IMR-90 (cell line): ENCODE measurements at regions not wholly inside any gene's neighbourhood (a gene's known extent, or its start where the extent isn't known, plus 50 kb on each side); places are given as distances from the start of the nearest gene placed in this dataset.

ENCODE experiments used
- BHLHE40 ChIP-seq: fragments of 150-350 bp; IDR thresholded peaks from 2 replicates; pipeline ENCODE4 v1.6.1; 2016; ENCODE audit warnings: mild to moderate bottlenecking, low read depth, low read length
- CEBPB ChIP-seq: IDR thresholded peaks from 2 replicates; pipeline ENCODE4 v1.6.1; 2012; ENCODE audit warnings: low read depth, low read length, improper control_type of control experiment
- CHD1 ChIP-seq: IDR thresholded peaks from 2 replicates; pipeline ENCODE4 v1.6.1; 2012; ENCODE audit warnings: low read depth, low read length, improper control_type of control experiment
- FOS ChIP-seq: fragments of 150-350 bp; IDR thresholded peaks from 2 replicates; pipeline ENCODE4 v1.6.1; 2016; ENCODE audit warnings: low read depth, low read length
- MAFK ChIP-seq: IDR thresholded peaks from 2 replicates; pipeline ENCODE4 v1.6.1; 2012; ENCODE audit warnings: low read depth, low read length, improper control_type of control experiment
- MAZ ChIP-seq: IDR thresholded peaks from 2 replicates; pipeline ENCODE4 v1.6.1; 2012; ENCODE audit warnings: low read depth, mild to moderate bottlenecking, low read length, improper control_type of control experiment, moderate library complexity, borderline replicate concordance
- MXI1 ChIP-seq: IDR thresholded peaks from 2 replicates; pipeline ENCODE4 v1.6.1; 2012; ENCODE audit warnings: low read depth, mild to moderate bottlenecking, low read length, moderate library complexity, borderline replicate concordance
- POLR2A ChIP-seq: IDR thresholded peaks from 2 replicates; pipeline ENCODE4 v1.6.1; 2012; ENCODE audit warnings: mild to moderate bottlenecking, low read depth, low read length
- RAD21 ChIP-seq: IDR thresholded peaks from 2 replicates; pipeline ENCODE4 v1.6.1; 2012; ENCODE audit warnings: low read length, improper control_type of control experiment
- RCOR1 ChIP-seq: IDR thresholded peaks from 2 replicates; pipeline ENCODE4 v1.6.1; 2012; ENCODE audit warnings: mild to moderate bottlenecking, low read length, improper control_type of control experiment; ENCODE audit not compliant: insufficient replicate concordance
- RFX5 ChIP-seq: IDR thresholded peaks from 2 replicates; pipeline ENCODE4 v1.8.0; 2012; ENCODE audit warnings: low read depth, mild to moderate bottlenecking, low read length, moderate library complexity
- TF ChIP-seq, protein P1 (sequence below): conservative IDR thresholded peaks from 2 replicates; pipeline ENCODE4 v1.5.1; 2012; ENCODE audit warnings: mild to moderate bottlenecking, low read depth, low read length, improper control_type of control experiment

- TF ChIP-seq, protein P1, sequence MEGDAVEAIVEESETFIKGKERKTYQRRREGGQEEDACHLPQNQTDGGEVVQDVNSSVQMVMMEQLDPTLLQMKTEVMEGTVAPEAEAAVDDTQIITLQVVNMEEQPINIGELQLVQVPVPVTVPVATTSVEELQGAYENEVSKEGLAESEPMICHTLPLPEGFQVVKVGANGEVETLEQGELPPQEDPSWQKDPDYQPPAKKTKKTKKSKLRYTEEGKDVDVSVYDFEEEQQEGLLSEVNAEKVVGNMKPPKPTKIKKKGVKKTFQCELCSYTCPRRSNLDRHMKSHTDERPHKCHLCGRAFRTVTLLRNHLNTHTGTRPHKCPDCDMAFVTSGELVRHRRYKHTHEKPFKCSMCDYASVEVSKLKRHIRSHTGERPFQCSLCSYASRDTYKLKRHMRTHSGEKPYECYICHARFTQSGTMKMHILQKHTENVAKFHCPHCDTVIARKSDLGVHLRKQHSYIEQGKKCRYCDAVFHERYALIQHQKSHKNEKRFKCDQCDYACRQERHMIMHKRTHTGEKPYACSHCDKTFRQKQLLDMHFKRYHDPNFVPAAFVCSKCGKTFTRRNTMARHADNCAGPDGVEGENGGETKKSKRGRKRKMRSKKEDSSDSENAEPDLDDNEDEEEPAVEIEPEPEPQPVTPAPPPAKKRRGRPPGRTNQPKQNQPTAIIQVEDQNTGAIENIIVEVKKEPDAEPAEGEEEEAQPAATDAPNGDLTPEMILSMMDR, result no peak
- no peak for TF ChIP-seq BHLHE40
- TF ChIP-seq CHD1, result no peak
- no peak for TF ChIP-seq CEBPB
- no peak for TF ChIP-seq RCOR1
- no peak for TF ChIP-seq POLR2A
- TF ChIP-seq MAZ, result no peak
- no peak for TF ChIP-seq RAD21
- TF ChIP-seq FOS, result no peak
- TF ChIP-seq MXI1, result no peak
- TF ChIP-seq MAFK, result no peak
- TF ChIP-seq RFX5, result no peak
These were observed 95.1 kb upstream of the DNAH5 start for GRCh38 chr5:14039576-14039975.
